NCI-H2227 treated with DMSO at 0.1 percent for 48 hours (cell line): ENCODE measurements at regions not wholly inside any gene's neighbourhood (a gene's known extent, or its start where the extent isn't known, plus 50 kb on each side); places are given as distances from the start of the nearest gene placed in this dataset.
A peak's percentile ranks its signal among the peaks of the same experiment; 100 is the strongest.

Experiments
- DNase-seq: peaks from one replicate; lab custom pipeline; 2025; lab: John Stamatoyannopoulos, UW

DNA sequence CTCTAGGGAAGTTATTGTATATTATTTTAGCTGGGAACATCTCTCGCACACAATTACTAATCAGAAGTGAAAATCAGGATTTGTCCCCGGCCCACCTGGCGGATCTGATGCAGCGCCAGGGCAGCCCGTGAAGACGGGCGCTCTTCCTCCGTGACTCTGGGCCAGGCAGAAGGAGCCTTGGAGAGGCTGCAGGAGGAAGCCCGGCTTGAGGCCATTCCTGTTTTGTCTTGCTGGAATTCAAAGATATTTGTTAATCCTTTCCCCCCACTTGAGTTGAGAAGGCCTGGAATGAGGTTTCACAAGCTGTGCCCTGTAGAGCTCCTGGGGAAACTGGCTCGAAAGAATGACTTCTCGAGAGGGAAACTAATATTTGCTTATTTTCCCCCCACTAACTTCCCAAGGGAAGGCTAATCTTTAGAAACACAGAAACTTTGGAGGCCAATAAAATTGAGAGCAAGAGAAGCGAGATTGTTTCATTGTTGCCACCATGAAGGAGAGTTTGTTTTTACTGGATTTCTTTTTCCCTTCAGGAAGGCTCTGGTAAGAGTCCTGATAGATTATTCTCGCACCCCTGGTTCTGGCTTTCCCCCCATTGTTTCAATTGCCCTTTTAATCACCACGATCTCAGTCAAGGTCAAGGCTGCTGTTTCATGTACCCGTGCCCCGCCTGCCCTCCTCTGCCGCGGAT, 92.8 kb upstream of the SEPTIN5 start:
- no peak for DNase-seq

DNA sequence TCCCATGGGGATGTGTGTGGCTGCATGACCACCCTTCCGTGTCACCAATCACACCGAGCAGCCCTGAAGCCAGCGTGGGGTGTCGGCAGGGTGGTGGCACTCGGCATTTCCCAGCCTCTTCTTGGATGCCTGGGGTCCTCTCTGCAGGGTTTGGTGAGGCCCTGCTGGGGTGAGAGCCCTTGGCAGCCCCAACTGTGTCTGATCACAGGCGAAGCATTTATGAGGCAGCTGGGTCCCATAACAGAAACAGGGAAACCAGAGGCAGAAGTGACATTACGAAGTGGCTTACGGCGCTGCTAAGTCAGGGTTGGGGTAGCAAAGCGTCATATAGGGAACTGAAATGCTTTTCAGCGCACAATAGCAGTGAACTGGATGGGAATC, 92.3 kb upstream of the SEPTIN5 start:
- no peak for DNase-seq

DNA sequence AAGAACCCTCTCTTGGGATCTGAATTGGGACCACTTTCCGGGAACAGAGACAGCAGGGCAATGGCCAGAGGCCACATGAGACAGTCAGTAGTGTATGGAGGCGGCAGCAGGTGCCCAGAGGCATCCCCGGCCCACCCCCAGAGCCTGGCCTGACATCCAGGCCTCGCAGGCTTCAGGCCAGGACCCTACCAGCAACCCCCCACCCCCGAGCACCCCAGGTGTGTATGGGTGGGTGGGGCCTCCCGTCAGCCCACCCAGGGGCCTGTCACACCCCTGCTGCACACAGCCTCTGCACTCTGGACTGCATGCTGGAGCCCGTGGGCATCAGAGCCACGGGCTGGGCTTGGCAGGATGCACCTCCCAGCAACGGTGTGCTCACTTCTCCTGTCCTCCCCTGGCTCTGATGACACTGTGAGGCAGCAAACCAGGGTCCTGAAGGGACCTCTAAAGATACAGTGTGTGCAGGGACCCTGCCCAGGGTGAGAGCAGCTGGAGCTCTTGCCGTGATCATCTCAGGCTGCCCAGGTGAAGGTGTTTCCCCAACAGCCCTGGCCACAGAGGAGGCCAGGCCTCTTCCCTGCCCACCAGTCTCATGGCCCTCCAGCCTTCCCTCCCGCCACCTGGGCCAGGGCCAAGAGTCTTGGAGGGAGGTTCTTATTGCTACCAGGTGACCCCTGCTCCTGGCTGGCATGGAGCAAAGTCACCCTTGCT, 88.8 kb upstream of the SEPTIN5 start:
- no peak for DNase-seq

DNA sequence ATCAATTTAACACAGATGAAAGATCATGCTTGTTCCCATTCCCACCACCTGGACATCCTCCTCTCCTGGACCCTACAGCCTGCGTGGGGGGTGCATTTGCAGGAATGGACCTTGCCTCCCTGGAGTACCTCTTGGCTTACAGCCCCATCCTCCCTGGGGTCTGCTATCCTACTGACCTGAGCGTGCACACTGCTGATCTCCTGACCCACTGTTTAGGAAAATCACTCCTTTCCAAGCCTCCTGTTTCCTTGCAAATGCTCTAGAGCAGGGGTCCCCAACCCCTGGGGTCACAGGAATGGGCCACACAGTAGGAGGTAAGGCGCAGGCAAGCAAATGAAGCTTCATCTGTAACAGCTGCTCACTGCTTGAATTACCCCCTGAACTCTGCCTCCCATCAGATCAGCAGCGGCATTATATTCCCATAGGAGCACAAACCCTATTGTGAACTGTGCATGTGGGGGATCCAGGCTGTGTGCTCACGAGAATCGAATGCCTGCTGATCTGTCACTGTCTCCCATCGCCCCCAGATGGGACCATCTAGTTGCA, 88.2 kb upstream of the SEPTIN5 start:
- DNase-seq: no peak

DNA sequence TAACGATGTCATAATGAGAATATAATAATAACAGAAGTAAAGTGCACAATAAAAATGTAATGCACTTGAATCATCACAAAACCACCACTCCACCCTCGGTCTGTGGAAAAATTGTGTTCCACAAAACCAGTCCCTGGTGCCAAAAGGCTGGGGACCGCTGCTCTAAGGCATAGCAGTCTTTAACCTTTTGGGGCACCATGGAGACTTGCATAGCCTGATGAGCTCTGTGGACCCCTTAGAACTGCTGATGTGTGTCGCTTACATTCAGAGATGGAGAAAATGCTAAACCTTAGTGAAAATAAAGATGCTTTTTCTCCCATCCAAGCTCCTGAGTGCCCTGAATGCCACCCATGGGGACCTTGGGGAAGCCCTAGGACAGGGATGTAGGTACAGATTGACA, 87.6 kb upstream of the SEPTIN5 start:
- no peak for DNase-seq

DNA sequence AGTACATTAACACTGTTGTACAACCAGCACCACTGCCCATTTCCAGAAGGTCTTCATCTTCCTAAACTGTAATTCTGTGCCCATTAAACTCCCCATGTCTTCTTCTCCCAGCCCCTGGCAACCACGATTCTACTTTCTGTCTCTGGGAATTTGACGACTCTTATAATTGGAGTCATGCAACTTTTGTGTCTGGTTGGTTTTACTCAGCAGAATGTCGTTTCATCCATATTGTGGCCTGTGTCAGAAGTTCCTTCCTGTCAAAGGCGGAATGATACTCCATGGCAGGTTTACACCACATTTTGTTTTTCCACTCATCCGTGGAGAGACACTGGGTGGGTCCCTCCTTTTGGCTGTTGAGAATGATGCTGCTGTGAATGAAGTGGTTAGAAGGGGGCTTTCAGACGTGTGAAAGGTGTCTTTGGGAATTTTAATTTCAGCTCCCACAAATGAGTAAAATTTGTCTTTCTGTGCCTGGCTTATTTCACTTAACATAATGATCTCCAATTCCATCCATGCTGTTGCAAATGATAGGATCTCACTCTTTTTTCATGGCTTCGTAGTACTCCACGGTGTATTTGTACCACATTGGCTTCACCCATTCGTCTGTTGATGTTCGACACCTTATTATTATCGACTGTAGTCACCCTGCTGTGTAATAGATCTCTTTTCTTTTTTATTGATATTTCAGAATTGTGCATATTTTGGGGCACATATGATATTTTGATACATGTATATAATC, 86.1 kb upstream of the SEPTIN5 start:
- DNase-seq: no peak

DNA sequence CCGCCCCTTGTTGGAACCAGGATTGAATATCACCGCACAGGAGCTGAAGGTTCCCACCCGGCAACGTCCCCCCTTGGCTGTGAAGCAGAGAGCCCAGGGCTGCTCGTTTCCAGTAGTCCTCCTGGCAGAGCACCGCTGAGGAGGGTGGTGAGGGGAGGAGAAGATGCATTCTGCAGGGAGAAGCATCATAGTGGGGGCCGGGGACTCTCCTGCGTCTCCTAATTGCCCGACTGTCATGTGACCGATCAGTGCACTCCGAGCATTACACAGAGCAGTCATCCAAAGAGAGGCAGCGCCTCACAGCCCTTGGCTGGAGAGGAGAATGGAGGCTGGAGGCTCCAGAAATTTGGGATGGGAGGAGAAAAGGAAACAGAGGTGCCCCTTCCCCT, 85.0 kb upstream of the SEPTIN5 start:
- DNase-seq: peak; percentile 51

DNA sequence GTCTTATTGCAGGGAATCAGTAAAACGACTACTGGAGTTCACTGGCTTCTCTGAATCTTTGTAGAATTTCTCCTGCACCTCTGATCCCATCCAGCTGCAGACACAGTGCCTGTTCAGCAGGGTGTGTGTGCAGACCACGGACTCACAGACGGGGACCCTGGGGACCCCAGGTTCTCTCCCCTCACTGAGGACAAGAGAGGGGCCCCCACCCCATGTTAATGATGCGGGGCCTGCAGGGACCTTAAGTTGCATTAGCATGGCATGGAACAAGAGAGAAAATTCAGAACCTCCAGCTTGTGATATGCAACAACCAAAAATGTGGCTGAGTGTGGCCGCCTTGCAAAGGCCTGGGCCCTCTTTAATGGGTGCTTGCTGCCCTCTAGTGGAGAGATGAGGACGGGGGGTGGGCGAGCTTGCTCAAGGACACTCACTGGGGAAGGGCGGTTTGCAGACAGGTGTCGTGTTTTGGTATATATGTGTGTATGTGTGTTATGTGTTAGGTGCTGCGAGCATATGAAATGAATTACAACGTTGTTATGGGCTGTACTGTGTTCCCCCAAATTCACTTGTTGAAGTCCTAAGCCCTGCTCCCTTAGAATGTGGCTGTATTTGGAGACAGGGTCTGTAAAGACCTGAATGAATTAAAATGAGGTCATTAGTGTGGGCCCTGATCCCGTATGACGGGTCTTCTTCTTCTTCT, 84.4 kb upstream of the SEPTIN5 start:
- DNase-seq: peak; percentile 89

DNA sequence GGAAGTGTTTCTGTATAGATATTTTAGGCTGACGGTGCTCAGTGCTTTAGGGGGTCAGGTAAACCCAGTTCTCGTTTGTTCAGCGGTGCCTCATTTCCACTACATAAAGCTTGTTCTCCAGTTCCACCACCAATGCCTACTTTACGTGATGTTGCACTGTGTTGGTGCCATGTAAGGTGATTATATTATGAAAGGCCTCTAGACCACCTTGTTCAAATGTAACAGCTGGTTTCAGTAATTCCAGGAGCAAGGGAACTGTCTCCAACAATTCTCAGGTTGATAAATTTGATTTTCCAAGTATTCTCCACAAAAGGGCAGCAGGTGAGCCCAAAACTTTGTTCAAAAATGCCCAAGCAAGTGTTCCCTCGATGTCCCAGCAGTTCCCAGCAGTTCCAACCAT, 83.7 kb upstream of the SEPTIN5 start:
- no peak for DNase-seq

DNA sequence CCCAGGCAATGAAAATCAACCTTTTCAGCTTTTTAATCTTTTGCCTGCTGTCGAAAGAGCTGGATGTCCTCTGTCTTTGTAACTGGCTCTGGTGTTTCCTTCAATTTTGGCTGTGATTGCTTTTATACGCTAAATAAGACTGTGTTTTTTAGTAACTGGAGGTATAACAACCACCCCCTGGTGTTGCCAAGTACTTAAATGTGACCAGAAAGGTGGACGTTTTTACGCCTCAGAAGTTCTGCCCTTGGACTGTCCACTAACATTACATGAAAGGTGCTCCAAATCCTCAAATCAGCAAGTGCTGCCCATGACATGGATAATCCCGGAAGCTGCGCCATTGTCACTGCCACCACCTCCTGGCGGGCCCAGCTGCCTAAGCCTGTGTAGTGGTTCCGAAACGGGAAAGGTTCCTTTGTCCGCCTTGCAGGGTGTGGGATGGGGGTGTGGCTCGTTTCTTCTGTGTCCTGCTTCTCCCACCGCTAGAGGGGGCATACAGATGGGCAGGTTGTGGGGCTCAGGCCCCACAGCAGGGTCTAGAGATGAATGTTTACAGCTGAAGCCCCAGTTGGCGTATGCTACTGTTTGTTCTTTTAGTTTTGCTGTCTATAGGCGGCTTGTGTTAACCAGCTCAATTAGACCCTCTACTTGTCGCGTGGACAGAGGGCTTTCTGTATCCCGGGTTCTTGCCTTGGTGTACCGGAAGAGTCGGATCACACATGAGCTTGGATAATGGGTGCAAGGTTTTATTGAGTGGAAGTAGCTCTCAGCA, 82.2 kb upstream of the SEPTIN5 start:
- no peak for DNase-seq

DNA sequence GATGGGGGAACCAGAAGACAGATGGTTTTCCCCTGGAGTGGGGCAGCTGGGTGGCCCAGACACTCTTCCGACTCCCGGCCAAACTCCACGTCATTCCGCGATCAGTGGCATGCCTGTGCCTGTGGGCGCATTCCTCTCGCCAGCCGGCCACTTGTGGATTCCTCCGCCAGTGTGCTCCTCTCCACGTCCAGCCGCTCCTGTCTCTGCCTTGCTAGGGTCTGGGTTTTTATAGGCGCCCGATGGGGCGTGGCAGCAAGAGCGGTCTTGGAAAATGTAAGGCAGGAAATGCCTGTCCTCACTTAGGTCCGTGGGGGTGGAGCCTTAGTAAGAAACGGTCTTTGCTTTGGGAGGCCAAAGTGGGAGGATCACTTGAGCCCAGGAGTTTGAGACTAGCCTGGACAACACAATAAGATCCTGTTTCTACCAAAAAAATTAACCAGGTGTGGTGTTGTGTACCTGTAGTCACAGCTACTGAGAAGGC, 81.6 kb upstream of the SEPTIN5 start:
- DNase-seq: no peak

DNA sequence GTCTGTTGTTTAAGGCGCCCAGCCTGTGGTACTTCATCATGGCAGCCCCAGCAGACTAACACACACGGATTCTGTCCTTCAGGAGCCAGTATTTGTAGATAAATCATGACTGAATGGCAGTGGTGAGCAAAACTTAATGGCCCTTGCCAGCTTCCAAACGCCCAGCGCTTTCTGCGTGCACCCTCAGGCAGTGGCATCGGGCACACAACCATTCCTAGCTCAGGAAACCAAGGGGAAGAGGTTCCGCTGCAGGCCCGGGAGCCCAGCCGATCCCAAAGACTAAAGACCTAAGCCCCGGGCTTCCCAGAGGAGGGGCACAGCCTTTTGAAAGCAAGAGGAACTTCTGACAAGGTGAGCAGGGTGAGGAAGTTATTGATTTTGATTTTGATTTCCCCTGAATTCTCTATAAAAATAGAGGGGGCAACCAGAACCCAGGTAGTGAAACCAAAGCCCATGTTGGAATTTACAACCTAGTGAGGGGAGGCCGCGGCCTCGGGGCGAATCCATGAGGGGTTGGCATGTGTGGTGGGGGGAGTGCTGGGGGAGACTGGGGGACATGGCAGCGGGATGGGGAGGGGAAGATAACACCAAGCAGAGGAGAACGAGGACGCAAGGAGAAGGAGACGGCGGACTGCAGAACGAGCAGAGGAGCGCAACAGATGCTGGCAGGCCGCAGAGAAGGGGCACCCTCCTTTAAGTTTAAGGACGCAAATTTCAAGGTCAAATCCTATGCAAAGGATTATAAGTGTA, 79.9 kb upstream of the SEPTIN5 start:
- DNase-seq: no peak

DNA sequence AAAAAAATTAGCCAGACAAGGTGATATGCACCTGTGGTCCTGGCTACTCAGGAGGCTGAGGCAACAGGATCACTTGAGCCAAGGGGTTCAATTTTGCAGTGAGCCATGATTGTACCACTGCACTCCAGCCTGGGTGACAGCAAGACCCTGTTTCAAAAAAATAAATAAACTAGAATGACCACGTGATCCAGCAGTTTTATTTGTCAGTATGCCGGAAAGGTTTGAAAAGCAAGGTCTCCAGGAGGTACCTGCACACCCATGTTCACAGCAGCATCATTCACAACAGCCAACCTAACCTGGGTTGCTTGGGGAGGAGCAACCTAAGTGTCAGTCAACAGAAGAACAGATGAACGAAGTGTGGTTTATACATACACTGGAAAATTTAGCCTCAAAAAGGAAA, 78.7 kb upstream of the SEPTIN5 start:
- DNase-seq: no peak

DNA sequence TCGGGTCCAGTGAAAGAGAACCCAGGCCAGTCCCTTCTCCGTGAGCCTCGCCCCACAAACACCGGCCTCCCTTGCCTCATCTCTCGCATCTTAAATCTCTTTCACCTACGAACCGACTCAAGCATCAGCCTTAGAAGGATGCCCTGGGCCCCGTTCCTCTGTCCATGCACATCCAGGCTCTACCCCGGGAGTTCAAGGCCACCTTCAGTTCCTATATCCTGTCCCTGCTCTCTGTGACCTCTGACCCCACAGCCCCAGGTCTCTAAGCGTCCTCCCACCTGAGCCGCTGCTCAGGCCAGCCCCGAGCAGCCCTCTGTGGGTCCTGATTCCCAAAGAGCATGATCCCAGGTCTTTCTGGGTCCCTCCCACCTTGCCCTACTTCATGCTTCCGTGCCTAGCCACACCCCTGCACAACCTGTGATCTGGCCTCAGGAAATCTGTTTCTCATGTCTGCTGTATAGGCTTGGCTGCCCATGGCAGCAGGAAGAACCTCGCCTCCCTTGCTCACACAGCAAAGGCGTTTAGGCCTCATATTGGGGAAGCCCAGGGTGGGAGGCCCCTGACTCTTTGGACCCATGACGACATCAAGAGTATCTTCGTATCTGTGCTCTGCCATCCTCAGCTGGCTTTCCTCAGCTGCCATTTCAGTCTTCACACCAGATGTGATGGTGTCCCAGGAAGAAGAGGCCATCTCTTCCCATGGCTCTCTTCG, 77.5 kb upstream of the SEPTIN5 start:
- no peak for DNase-seq

DNA sequence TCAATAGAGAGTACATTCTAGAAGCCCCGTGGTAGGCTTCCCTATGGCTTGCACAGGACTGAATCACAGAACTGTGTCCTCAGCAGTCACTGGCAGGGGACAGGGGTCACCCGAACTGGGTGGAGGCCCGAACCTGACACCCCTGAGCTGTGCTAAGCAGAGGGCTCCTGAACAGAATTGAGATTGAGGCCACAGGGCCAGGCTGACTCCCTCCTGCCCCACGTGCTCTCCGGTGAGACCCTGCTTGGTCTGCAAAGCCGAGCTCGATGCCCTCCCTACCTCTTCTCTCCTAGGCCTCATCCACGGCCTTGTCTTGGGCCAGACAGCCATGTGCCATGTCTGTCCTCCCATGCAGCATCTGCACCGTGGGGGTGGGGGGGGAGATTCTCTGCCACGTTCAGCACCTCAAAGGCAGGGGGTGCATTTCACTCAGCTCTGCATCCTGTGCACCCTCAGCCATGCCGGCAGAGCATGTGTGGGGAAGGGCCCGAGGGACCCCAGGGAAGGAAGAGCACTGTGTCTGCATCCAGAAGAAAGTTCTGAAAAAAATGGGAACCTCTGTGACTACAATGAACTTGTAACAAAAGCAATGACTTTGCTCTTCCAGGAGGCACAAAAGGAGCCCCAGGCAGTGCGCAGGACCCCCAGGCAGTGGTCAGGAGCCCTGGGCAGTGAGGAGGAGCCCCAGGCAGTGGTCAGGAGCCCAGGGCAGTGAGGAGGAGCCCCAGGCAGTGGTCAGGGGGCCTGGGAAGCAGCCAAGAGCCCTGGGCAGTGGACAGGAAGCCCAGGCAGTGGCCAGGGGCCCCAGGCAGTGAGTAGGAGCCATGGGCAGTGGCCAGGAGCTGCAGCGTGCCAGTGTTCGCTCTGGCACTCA, 76.7 kb upstream of the SEPTIN5 start:
- no peak for DNase-seq

DNA sequence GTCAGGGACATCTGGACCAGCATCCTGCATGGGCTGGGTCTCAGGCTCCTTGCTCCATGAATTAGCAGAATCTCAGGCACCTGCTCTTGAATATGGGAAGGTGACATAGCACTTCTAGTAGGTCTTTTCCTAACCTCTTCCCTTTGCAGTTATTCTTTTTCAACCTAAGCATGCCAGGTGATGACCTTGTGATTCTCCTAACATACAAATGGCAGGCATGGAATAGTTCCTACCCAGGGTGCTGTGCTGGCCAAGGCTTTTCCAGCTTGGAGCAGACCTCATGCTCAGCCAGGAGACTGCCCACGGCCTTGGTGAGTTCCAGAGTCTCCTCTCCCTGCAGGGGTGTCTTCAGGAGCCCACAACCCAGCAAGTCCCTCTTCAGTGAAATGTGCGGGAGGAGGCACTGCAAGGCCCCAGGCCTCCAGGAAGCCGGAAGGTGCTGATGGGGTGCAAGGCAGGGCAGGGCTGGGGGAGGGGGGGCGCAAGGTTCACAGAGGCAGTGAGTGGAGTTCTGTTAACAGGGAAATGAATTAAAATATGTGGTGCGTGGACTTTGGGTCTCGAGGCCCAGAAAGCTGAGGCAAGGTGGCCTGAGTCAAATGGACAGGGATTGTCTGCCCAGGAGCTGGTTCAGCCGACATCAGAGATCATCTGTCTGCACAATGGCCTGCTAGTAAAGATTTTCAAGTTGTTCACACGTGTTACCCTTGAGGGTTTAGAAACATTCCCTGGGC, 75.9 kb upstream of the SEPTIN5 start:
- DNase-seq: no peak

DNA sequence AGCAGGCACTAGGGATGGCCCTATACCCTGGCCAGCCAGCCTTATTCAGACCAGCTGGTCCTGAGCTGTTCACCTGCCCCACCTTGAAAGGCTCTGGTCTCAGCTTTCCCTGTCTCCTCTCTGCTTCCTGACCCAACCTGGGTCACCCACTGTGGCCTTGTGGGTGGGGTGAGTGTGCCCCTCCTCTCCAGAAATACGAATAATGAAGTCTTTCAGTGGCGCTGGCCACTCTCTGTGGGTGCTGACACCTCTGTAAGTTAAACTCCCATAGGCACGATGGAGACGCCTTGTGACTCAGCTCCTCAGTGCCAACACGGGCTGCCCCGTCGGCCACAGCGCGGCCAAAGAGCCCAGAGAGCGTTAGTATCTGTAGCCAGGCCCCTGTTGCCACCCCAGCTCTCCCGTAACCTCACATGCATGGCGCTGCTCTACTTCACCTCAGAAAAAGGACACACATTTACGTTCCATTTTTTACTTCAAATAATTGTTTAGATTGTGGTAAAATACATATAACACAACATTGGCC, 74.6 kb upstream of the SEPTIN5 start:
- DNase-seq: no peak

DNA sequence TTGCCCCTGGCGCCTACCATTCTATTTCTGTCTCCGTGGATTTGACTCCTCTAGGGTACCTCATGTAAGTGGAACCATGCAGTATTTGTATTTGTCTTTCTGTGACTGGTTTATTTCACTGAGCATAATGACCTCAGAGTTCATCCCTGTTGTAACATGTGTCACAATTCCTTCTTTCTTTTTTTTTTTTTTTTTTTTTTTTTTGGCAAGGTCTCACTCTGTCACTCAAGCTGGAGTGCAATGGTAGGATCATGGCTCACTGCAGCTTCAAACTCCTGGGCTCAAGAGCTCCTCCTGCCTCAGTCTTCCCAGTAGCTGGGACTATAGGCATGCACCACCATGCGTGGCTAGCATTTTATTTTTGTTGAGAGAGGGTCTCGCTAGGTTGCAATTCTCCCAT, 74.0 kb upstream of the SEPTIN5 start:
- DNase-seq: no peak
